Right lobe of liver (tissue), 6 donors: ENCODE measurements at regions not wholly inside any gene's neighbourhood (a gene's known extent, or its start where the extent isn't known, plus 50 kb on each side); places are given as distances from the start of the nearest gene placed in this dataset.
A peak's percentile ranks its signal among the peaks of the same experiment; 100 is the strongest.

Source experiments
- ATAC-seq, 4 donors: fragments of 200-7000 bp; cut with Tn5 transposase; one replicate each; pipeline ENCODE4 v1.9.1; 2020; ENCODE audit warnings: mild to moderate bottlenecking in 4 of 4, moderate library complexity in 4 of 4
- DNase-seq, 3 donors: peaks; one replicate each; pipeline ENCODE4 v3.0.0-alpha.2; 2020
- H3K27ac ChIP-seq, 3 donors: fragments of 200-600 bp; one replicate each; pipeline ENCODE4 v1.8.0; 2022
- H3K27me3 ChIP-seq, 2 donors: fragments of 200-600 bp; one replicate each; pipeline ENCODE4 v1.8.0; 2022
- H3K36me3 ChIP-seq, 4 donors: fragments of 200-600 bp; sonication (generic) in 1 of 4; one replicate each; pipeline versions ENCODE4 v1.5.1 to v1.8.0; 2017 to 2022; ENCODE audit warnings: control low read depth in 1 of 4
- H3K4me1 ChIP-seq, 4 donors: fragments of 200-600 bp; sonication (generic) in 1 of 4; one replicate each; pipeline versions ENCODE4 v1.5.1 to v1.8.0; 2017 to 2022; ENCODE audit warnings: control low read depth in 1 of 4
- H3K4me3 ChIP-seq, 3 donors: fragments of 200-600 bp; one replicate each; pipeline ENCODE4 v1.8.0; 2022
- H3K9me3 ChIP-seq, 4 donors: fragments of 200-600 bp; sonication (generic) in 1 of 4; one replicate each; pipeline versions ENCODE4 v1.5.1 to v1.8.0; 2017 to 2022; ENCODE audit warnings: control low read depth in 1 of 4
- POLR2A ChIP-seq: fragments of 450-650 bp; IDR thresholded peaks from one replicate; pipeline ENCODE4 v1.6.1; 2017; ENCODE audit warnings: antibody characterized with exemption, mild to moderate bottlenecking
- WGBS: methylation state at CpG from one replicate; pipeline ENCODE4 v1.1.6; 2018; ENCODE audit warnings: low coverage, low lambda C conversion rate; ENCODE audit not compliant: insufficient coverage; ENCODE audit errors: missing lambda C conversion rate; 5-methylcytosine and 5-hydroxymethylcytosine counted together
- intact Hi-C, 2 donors: fragments of 100-400 bp; cut with DNase I; formaldehyde crosslinking; loops; one replicate each; pipeline versions ENCODE4 v1.11.2 to v1.14.1; 2022
- TF ChIP-seq, protein P1 (sequence below), 4 donors: fragments of 200-600 bp in 3 of 4; fragments of 450-650 bp in 1 of 4; IDR thresholded peaks; one replicate each; pipeline versions ENCODE4 v1.5.1 to v1.8.0; 2016 to 2022; ENCODE audit warnings: antibody characterized with exemption in 4 of 4, mild to moderate bottlenecking in 2 of 4
- donor health status: DM: no; HTN: yes; CAD: no.
- donor health status: DM: no; HTN: no; CAD: no.
- donor health status: DM: no; HTN: no; CAD: no.
- donor health status: DM: no; HTN: yes; CAD: no.
- donor health status: DM: no; HTN: yes; CAD: no.

DNA sequence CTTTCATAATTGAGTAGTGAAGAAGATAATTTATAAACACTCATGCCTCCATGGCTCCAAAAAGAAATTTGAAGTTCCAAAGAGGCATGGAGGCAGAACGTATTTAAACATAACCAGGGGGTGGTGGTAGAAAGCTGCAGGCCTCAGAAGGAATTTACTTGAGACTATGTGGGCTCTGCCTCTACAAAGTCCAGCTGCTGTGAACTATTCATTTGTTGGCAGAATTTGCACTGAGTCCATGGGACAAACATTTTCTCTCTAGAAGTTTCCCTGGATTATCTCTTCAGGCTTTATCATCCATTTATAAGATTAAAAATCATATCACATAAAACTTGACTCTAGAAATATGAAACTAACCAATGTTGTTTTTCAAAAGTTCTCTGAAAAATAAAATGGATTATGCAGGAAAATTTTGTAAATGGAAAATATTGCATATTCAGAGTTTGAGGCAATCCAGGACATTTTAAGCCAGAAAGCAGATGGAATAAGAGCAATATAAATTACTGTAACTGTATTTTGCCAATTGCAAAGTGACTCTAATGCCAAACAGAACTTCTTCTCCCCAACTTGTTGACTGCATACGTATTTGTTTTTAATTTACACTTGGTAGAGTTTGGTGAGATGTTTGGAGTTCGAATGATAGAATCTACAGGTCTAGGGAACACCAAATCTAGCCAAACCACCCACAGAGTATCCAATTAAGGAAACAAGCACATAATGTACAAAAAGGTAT, 258.2 kb downstream of the ENC1 start:
- peaks cover 0 to 6% (median 0%) of the 10 kb centered on the region in 4 donors for H3K4me1 ChIP-seq
- no peak for ATAC-seq
- 63% methylated on average over 3 of the region's 3 CpGs for WGBS
- no peak for DNase-seq
- no peaks in the 10 kb centered on the region for H3K27me3 ChIP-seq
- H3K4me3 ChIP-seq = no peak overlapping the region
- H3K9me3 ChIP-seq = peaks cover 0 to 3% (median 0%) of the 10 kb centered on the region in 4 donors
- H3K36me3 ChIP-seq = no peaks in the 10 kb centered on the region
- intact Hi-C loops = no loop called here
- no peak overlapping the region for H3K27ac ChIP-seq
- TF ChIP-seq, protein P1, sequence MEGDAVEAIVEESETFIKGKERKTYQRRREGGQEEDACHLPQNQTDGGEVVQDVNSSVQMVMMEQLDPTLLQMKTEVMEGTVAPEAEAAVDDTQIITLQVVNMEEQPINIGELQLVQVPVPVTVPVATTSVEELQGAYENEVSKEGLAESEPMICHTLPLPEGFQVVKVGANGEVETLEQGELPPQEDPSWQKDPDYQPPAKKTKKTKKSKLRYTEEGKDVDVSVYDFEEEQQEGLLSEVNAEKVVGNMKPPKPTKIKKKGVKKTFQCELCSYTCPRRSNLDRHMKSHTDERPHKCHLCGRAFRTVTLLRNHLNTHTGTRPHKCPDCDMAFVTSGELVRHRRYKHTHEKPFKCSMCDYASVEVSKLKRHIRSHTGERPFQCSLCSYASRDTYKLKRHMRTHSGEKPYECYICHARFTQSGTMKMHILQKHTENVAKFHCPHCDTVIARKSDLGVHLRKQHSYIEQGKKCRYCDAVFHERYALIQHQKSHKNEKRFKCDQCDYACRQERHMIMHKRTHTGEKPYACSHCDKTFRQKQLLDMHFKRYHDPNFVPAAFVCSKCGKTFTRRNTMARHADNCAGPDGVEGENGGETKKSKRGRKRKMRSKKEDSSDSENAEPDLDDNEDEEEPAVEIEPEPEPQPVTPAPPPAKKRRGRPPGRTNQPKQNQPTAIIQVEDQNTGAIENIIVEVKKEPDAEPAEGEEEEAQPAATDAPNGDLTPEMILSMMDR (IDR thresholded peaks at IDR 0.05) = no peak
- no peak for TF ChIP-seq POLR2A

DNA sequence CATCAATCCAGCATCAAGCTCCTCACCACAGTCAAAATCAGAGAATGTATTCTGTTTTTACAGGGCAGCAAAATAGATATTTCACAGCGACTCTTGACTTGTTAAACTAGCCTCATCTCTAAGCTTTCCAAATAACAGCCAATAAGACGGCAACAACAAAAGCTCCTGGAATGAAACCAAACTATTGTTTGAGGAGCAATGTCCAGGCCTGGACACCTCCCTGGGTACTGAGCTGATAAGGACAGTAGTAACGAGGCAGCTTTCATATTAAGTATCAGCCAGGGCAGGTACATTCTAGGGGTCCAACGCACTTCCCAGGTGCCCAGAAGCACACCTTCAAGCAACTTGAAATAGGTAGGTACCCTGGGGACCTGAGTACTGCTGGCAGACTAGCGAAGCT, 260.3 kb downstream of the ENC1 start:
- Histone ChIP-seq H3K27ac (no peak overlapping the region), H3K36me3 (no peaks in the 10 kb centered on the region), H3K9me3 (no peaks in the 10 kb centered on the region), H3K4me3 (no peak overlapping the region), H3K27me3 (no peaks in the 10 kb centered on the region), H3K4me1 (peaks cover 0 to 6% (median 0%) of the 10 kb centered on the region in 4 donors)
- TF ChIP-seq, protein P1 (IDR thresholded peaks at IDR 0.05) = no peak
- no peak for TF ChIP-seq POLR2A
- intact Hi-C loops = no loop called here
- ATAC-seq = peak; percentile 70 to 85 (median 74)
- 35% methylated on average over 5 of the region's 5 CpGs for WGBS
- DNase-seq = no peak

DNA sequence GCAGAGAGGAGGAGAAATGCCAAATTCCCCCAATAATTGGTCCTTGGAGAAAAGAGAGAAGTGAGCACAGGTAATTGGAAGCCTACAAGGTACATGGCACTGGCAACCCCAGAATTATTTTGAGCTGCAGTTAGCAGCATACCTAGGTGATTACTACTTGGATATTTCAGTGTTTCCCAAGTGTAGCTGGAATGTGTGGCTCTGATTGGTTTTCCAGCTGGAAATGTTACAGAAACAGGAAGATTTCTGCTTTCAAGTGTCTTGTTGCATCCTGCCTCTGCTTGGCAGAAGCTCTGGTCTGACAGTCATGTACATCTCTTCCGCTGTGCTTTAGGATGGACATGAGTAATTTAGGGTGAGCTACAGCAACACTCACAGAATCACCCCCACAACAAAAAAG, 262.1 kb downstream of the ENC1 start:
- no peaks in the 10 kb centered on the region for H3K27me3 ChIP-seq
- 67% methylated on average over 1 of the region's 1 CpG for WGBS
- ATAC-seq = no peak

DNA sequence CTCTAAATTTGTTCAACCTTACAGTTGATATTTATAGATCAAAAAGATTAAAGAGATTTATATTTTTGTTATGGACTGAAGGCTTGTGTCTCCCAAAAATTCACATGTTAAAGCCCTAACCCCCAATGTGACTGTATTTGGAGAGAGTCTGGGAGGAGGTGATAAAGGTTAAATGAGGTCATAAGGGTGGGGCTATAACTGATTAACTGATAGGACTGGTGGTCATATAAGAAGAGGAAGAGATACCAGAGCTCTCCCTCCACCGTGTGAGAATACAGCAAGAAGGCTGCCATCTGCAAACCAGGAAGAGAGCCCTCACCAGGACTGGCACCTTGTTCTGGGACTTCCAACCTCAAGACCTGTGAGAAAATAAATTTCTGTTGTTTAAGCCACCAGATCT, 264.3 kb downstream of the ENC1 start:
- no peaks in the 10 kb centered on the region for H3K27me3 ChIP-seq
- H3K4me1 ChIP-seq = peaks cover 0 to 6% (median 0%) of the 10 kb centered on the region in 4 donors
- no peak overlapping the region for H3K27ac ChIP-seq
- intact Hi-C loops = no loop called here
- no peak for DNase-seq
- ATAC-seq = no peak
- WGBS = 80% methylated on average over 1 of the region's 1 CpG
- H3K9me3 ChIP-seq = no peaks in the 10 kb centered on the region
- TF ChIP-seq, protein P1 (IDR thresholded peaks at IDR 0.05) = no peak
- TF ChIP-seq POLR2A = no peak
- no peaks in the 10 kb centered on the region for H3K36me3 ChIP-seq
- no peak overlapping the region for H3K4me3 ChIP-seq

More for the DNA sequence above, 262.1 kb downstream of the ENC1 start:
- H3K4me1 ChIP-seq = peaks cover 0 to 6% (median 0%) of the 10 kb centered on the region in 4 donors
- no peak for TF ChIP-seq POLR2A
- TF ChIP-seq, protein P1 (IDR thresholded peaks at IDR 0.05) = no peak
- intact Hi-C loops = no loop called here
- no peaks in the 10 kb centered on the region for H3K36me3 ChIP-seq
- DNase-seq = no peak
- H3K9me3 ChIP-seq = no peaks in the 10 kb centered on the region
- H3K4me3 ChIP-seq = no peak overlapping the region
- no peak overlapping the region for H3K27ac ChIP-seq
